Chondrocyte (in vitro differentiated cells): ENCODE measurements at regions not wholly inside any gene's neighbourhood (a gene's known extent, or its start where the extent isn't known, plus 50 kb on each side); places are given as distances from the start of the nearest gene placed in this dataset.

Source experiments
- DNase-seq: peaks from one replicate; pipeline ENCODE4 v3.0.0; 2021; ENCODE audit warnings: mixed read lengths, low spot score
- H3K27ac Mint-ChIP-seq: one replicate; pipeline ENCODE4 v1.8.0; 2021; ENCODE audit warnings: mild to moderate bottlenecking, moderate library complexity, mixed read lengths; ENCODE audit not compliant: unreplicated experiment
- H3K27me3 Mint-ChIP-seq: 2 replicates; pipeline ENCODE4 v1.8.0; 2021; ENCODE audit warnings: low read depth, mixed read lengths
- H3K36me3 Mint-ChIP-seq: 2 replicates; pipeline ENCODE4 v1.8.0; 2021; ENCODE audit warnings: low read depth, mixed read lengths
- H3K4me1 Mint-ChIP-seq: 2 replicates; pipeline ENCODE4 v1.8.0; 2021; ENCODE audit warnings: low read depth, mild to moderate bottlenecking, mixed read lengths
- H3K4me3 Mint-ChIP-seq: one replicate; pipeline ENCODE4 v1.8.0; 2021; ENCODE audit warnings: mild to moderate bottlenecking, moderate library complexity, mixed read lengths; ENCODE audit not compliant: unreplicated experiment
- H3K9me3 Mint-ChIP-seq: 2 replicates; pipeline ENCODE4 v1.8.0; 2021; ENCODE audit warnings: low read depth, mixed read lengths
- CTCF ChIP-seq: fragments of 200-600 bp; sonication (generic); IDR thresholded peaks from 2 replicates; pipeline ENCODE4 v1.5.0; 2021; ENCODE audit warnings: antibody characterized with exemption, mild to moderate bottlenecking, moderate library complexity

GRCh38 chr3:159144472-159144871 lies 342.6 kb downstream of the MFSD1 start:
- H3K27ac Mint-ChIP-seq, result no peak overlapping the region
- H3K27me3 Mint-ChIP-seq, result peaks cover 16% of the 10 kb centered on the region
- H3K36me3 Mint-ChIP-seq, result no peaks in the 10 kb centered on the region
- H3K9me3 Mint-ChIP-seq, result no peaks in the 10 kb centered on the region
- no peak overlapping the region for H3K4me3 Mint-ChIP-seq
- H3K4me1 Mint-ChIP-seq, result no peaks in the 10 kb centered on the region
- no peak for TF ChIP-seq CTCF
- no peak for DNase-seq

- no peaks in the 10 kb centered on the region for H3K4me1 Mint-ChIP-seq
- no peak for TF ChIP-seq CTCF
- no peak overlapping the region for H3K27ac Mint-ChIP-seq
- no peaks in the 10 kb centered on the region for H3K36me3 Mint-ChIP-seq
- peaks cover 19% of the 10 kb centered on the region for H3K27me3 Mint-ChIP-seq
- no peaks in the 10 kb centered on the region for H3K9me3 Mint-ChIP-seq
- no peak for DNase-seq
- no peak overlapping the region for H3K4me3 Mint-ChIP-seq
Observed at GRCh38 chr3:159144891-159145290, 343.0 kb downstream of the MFSD1 start.

GRCh38 chr3:159146392-159146791 lies 344.5 kb downstream of the MFSD1 start:
- no peaks in the 10 kb centered on the region for H3K9me3 Mint-ChIP-seq
- no peaks in the 10 kb centered on the region for H3K4me1 Mint-ChIP-seq
- no peak overlapping the region for H3K4me3 Mint-ChIP-seq
- no peaks in the 10 kb centered on the region for H3K36me3 Mint-ChIP-seq
- H3K27me3 Mint-ChIP-seq, result peaks cover 16% of the 10 kb centered on the region
- H3K27ac Mint-ChIP-seq, result no peak overlapping the region
- no peak for DNase-seq
- no peak for TF ChIP-seq CTCF

GRCh38 chr3:159146856-159147435 lies 345.1 kb downstream of the MFSD1 start:
- Mint-ChIP-seq H3K4me3 (no peak overlapping the region), H3K4me1 (no peaks in the 10 kb centered on the region), H3K27me3 (peaks cover 16% of the 10 kb centered on the region), H3K36me3 (no peaks in the 10 kb centered on the region), H3K27ac (no peak overlapping the region), H3K9me3 (no peaks in the 10 kb centered on the region)
- TF ChIP-seq CTCF, result no peak
- no peak for DNase-seq

GRCh38 chr3:159147813-159148212 lies 346.0 kb downstream of the MFSD1 start:
- Mint-ChIP-seq H3K4me3 (no peak overlapping the region), H3K27me3 (peaks cover 16% of the 10 kb centered on the region), H3K4me1 (no peaks in the 10 kb centered on the region), H3K36me3 (no peaks in the 10 kb centered on the region), H3K27ac (no peak overlapping the region), H3K9me3 (no peaks in the 10 kb centered on the region)
- no peak for DNase-seq
- no peak for TF ChIP-seq CTCF
